Smooth muscle cell (in vitro differentiated cells): ENCODE measurements at regions not wholly inside any gene's neighbourhood (a gene's known extent, or its start where the extent isn't known, plus 50 kb on each side); places are given as distances from the start of the nearest gene placed in this dataset.

ENCODE experiments used
- DNase-seq: peaks from one replicate; lab custom pipeline; 2025; ENCODE audit not compliant: unreplicated experiment; lab: John Stamatoyannopoulos, UW
- H2AFZ ChIP-seq: fragments of 200-600 bp; sonication (generic); 2 replicates; pipeline ENCODE4 v1.6.0; 2016; ENCODE audit warnings: antibody characterized with exemption, low read depth, mild to moderate bottlenecking
- H3F3A ChIP-seq: fragments of 200-600 bp; sonication (generic); 2 replicates; pipeline ENCODE4 v1.6.0; 2017; ENCODE audit warnings: antibody characterized with exemption, low read depth
- H3K27ac ChIP-seq: fragments of 200-600 bp; sonication (generic); 2 replicates; pipeline ENCODE4 v1.5.1; 2016; ENCODE audit warnings: low read depth, mild to moderate bottlenecking
- H3K27me3 ChIP-seq: fragments of 200-600 bp; sonication (generic); 2 replicates; pipeline ENCODE4 v1.6.1; 2016; ENCODE audit warnings: low read depth, mild to moderate bottlenecking
- H3K36me3 ChIP-seq: fragments of 200-600 bp; sonication (generic); 2 replicates; pipeline ENCODE4 v1.5.1; 2016; ENCODE audit warnings: low read depth
- H3K4me1 ChIP-seq: fragments of 200-600 bp; sonication (generic); 2 replicates; pipeline ENCODE4 v1.5.1; 2016; ENCODE audit warnings: low read depth
- H3K4me2 ChIP-seq: fragments of 200-600 bp; sonication (generic); 2 replicates; pipeline ENCODE4 v1.6.0; 2016; ENCODE audit warnings: mild to moderate bottlenecking
- H3K4me3 ChIP-seq: fragments of 200-600 bp; sonication (generic); 2 replicates; pipeline ENCODE4 v1.5.1; 2016; ENCODE audit warnings: mild to moderate bottlenecking
- H3K79me2 ChIP-seq: fragments of 200-600 bp; sonication (generic); 2 replicates; pipeline ENCODE4 v1.6.0; 2016; ENCODE audit warnings: low read depth, mild to moderate bottlenecking
- H3K9ac ChIP-seq: fragments of 200-600 bp; sonication (generic); 2 replicates; pipeline ENCODE4 v1.6.0; 2016; ENCODE audit warnings: low read depth
- H3K9me3 ChIP-seq: fragments of 200-600 bp; sonication (generic); replicated peaks from 2 replicates; pipeline ENCODE4 v1.5.1; 2016; ENCODE audit warnings: low read depth
- H4K20me1 ChIP-seq: fragments of 200-600 bp; sonication (generic); 2 replicates; pipeline ENCODE4 v1.6.0; 2016; ENCODE audit warnings: low read depth
- WGBS: methylation state at CpG from one replicate; pipeline ENCODE4 v1.1.7; 2016; ENCODE audit warnings: low lambda C conversion rate; 5-methylcytosine and 5-hydroxymethylcytosine counted together
- TF ChIP-seq, protein P1 (sequence below): fragments of 200-600 bp; sonication (generic); IDR thresholded peaks from 2 replicates; pipeline ENCODE4 v1.5.1; 2017; ENCODE audit warnings: borderline replicate concordance, mild to moderate bottlenecking, antibody characterized with exemption; ENCODE audit not compliant: insufficient read depth, poor library complexity, severe bottlenecking

GRCh38 chr6:90860822-90861601 lies 274.1 kb upstream of the MAP3K7 start:
- Histone ChIP-seq H3K4me3 (no peak overlapping the region), H3K27ac (no peak overlapping the region), H2AFZ (no peak overlapping the region), H3K9me3 (no peaks in the 10 kb centered on the region), H3K79me2 (no peaks in the 10 kb centered on the region), H3K4me2 (no peak overlapping the region), H3K4me1 (no peaks in the 10 kb centered on the region), H3K36me3 (no peaks in the 10 kb centered on the region), H3K27me3 (no peaks in the 10 kb centered on the region), H3F3A (no peaks in the 10 kb centered on the region), H3K9ac (no peak overlapping the region), H4K20me1 (no peaks in the 10 kb centered on the region)
- 94% methylated on average over 5 of the region's 5 CpGs for WGBS
- TF ChIP-seq, protein P1, sequence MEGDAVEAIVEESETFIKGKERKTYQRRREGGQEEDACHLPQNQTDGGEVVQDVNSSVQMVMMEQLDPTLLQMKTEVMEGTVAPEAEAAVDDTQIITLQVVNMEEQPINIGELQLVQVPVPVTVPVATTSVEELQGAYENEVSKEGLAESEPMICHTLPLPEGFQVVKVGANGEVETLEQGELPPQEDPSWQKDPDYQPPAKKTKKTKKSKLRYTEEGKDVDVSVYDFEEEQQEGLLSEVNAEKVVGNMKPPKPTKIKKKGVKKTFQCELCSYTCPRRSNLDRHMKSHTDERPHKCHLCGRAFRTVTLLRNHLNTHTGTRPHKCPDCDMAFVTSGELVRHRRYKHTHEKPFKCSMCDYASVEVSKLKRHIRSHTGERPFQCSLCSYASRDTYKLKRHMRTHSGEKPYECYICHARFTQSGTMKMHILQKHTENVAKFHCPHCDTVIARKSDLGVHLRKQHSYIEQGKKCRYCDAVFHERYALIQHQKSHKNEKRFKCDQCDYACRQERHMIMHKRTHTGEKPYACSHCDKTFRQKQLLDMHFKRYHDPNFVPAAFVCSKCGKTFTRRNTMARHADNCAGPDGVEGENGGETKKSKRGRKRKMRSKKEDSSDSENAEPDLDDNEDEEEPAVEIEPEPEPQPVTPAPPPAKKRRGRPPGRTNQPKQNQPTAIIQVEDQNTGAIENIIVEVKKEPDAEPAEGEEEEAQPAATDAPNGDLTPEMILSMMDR = no peak
- no peak for DNase-seq

GRCh38 chr6:90859612-90860011 lies 272.7 kb upstream of the MAP3K7 start:
- Histone ChIP-seq H3F3A (no peaks in the 10 kb centered on the region), H3K36me3 (no peaks in the 10 kb centered on the region), H3K4me2 (peak overlapping the region; percentile 35), H3K9me3 (no peaks in the 10 kb centered on the region), H3K27me3 (no peaks in the 10 kb centered on the region), H3K9ac (no peak overlapping the region), H4K20me1 (no peaks in the 10 kb centered on the region), H3K4me3 (no peak overlapping the region), H3K27ac (peak overlapping the region; percentile 12), H2AFZ (no peak overlapping the region), H3K4me1 (no peaks in the 10 kb centered on the region), H3K79me2 (no peaks in the 10 kb centered on the region)
- no peak for DNase-seq
- WGBS = 85% methylated on average over 6 of the region's 6 CpGs
- TF ChIP-seq, protein P1 = peak; percentile 4

- peak overlapping the region; percentile 64 for H2AFZ ChIP-seq
Measured at GRCh38 chr6:90859056-90859455, 272.2 kb upstream of the MAP3K7 start.

More at GRCh38 chr6:90859056-90859455, 272.2 kb upstream of the MAP3K7 start:
- no peak overlapping the region for H3K4me3 ChIP-seq
- H3K36me3 ChIP-seq = no peaks in the 10 kb centered on the region
- 24% methylated on average over 7 of the region's 7 CpGs for WGBS
- peak overlapping the region; percentile 12 for H3K27ac ChIP-seq
- no peak overlapping the region for H3K9ac ChIP-seq
- H3F3A ChIP-seq = no peaks in the 10 kb centered on the region
- H3K9me3 ChIP-seq = no peaks in the 10 kb centered on the region
- H4K20me1 ChIP-seq = no peaks in the 10 kb centered on the region
- no peaks in the 10 kb centered on the region for H3K4me1 ChIP-seq
- H3K4me2 ChIP-seq = peak overlapping the region; percentile 35
- no peaks in the 10 kb centered on the region for H3K79me2 ChIP-seq
- DNase-seq = no peak
- TF ChIP-seq, protein P1 = no peak
- no peaks in the 10 kb centered on the region for H3K27me3 ChIP-seq
